ENCODE measurements at regions not wholly inside any gene's neighbourhood (a gene's known extent, or its start where the extent isn't known, plus 50 kb on each side); places are given as distances from the start of the nearest gene placed in this dataset.

DNA sequence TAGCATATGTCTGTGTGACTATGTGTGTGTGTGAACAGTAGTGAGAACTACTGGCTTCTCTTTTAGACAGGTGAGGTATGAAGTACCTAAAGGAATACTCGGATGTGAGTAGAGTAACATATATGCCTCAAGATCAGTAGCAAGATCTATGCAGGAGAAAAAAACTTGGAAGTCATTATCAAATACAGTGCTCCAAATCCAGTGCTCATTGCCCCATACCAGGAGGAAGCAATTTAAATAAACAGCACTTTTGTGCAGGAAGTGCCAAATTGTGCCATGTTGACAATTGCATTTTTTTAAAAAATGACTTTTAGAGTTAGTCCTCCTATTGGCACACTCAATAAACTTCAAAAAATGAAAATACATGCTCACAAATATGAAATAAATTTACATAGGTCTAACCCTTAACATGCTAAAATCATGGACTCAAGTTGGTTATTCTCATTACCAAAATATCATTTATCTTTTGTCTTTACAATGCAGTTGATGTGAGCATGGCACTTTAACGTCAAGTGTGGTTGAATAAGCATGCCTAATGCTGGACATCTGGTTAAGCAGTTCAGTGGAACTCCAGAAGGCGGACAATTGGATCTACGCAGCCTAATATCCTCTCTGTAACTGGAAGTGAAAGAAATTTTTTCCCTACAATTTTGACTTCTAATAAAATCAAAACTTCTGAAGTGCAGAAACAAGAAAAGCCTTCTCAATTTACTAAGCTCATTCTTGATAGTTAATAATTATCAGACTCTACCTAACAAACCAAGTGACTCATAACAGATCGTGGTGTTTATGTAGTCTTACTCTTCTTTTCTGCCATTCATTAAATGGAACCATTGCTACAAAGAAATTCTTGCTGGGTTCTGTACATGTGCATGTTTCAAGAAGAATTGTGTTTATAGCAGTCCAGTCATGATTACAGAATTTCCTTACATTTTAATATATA lies 195.2 kb downstream of the MDFIC start:
- DNase-seq = peak; percentile 87

DNA sequence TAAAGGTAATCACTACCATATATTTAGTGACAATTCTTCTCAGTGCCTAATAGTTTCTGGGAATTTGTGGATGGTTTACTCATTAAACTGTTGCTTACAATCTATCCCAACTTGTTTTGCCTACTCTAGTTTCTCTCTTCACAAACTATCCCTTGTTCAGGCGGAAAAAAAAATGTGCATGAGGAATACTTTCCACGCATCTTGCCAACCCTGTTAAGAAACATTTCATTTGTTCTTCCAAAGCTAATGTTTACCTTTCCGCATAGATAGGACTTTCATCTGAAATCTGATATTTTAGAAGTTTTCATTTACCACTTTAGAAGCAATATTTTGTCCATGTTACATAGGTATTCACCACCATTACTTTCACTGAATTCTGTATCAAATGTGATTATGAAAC lies 191.9 kb downstream of the MDFIC start:
- DNase-seq = no peak

DNA sequence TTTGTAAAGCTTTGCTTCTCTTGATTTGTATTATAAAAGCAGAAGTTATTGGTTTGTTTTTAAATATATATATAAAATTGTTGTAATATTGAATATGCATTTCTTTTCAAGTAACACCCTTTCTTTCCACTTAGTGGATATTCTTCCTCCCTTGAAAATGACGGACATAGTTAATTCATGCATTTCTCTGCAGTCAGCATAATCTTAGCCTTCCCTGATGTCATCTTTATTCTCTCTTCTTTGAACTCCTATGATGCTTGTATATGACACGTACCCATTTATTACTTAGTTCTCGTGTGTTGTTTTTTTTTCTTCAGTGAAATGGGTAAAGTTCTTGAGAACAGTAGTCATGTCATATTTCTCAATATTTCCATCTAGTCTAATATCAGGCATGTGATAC lies 191.2 kb downstream of the MDFIC start:
- DNase-seq = no peak

DNA sequence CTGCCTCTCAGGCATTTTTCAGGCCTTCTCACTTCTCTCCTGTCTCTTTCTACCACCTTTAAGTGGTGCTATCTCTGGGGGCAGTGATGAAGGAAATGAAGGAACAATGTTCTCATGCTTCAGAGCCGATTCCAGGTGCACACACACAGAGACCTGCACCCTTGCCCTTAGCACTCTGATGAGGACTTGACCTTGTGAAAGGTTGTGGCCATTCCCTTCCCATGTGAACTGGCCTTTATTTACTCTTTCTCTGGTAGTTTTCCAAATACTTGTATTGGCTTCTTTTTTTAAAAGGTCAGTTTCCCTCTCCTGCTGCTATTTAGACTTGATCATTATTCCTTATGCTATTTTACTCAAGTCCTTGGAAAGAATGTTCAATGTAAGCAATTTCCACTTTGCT lies 188.6 kb downstream of the MDFIC start:
- no peak for DNase-seq

DNA sequence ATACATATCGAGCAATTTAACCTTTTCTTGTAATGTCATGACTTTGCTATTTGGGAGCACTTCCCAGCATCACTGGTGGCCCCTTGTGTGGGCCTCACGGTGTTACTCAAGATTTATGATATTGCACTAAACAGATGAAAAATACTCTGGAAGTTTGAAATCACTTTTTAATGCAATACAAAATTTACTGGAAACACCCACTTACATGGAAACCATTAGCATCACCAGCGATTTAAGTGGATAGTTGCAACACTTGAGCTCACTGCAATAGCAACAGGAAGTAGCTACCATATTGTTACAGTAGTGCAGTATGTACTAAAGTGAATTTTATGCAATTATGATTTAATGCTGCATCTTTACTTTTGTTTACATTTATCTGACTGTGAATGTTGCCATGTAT lies 184.4 kb downstream of the MDFIC start:
- DNase-seq = no peak

DNA sequence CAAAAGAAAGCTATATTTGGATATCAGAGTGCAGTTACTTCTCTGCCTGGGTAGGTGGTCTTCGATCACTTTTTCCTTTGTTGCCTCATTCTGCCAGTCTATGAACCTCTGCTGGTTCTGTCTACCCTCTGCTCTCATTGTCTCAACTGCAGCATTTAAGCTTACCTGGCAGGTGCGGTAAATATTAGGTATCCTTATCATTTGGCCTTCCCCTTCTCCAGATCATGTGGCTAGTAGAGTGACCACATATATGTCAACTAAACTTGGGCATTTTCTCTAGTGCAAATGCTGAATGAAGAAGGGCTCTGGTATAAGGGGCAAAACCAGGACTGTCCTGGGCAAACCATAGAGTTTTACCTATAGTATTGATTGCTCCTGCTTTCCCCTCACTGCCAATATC lies 180.8 kb downstream of the MDFIC start:
- DNase-seq = no peak

DNA sequence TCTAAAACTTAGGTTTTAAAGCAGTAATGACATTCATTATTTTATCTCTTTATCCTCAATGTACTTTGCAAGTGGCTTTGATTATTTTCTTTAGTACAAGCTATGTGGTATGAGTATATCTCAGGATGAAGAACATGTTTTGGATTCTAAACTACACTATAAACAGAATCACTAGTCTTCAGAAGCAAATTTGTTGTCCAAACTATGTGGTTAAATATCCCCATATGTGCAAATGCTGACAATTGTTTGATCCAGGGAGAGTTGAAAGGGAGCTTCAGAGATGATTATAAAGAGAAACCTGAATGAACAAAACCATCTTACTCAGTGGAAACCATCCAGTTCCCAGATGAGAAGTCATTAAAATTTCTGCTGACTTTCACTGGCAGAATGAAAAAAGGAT lies 179.3 kb downstream of the MDFIC start:
- no peak for DNase-seq

DNA sequence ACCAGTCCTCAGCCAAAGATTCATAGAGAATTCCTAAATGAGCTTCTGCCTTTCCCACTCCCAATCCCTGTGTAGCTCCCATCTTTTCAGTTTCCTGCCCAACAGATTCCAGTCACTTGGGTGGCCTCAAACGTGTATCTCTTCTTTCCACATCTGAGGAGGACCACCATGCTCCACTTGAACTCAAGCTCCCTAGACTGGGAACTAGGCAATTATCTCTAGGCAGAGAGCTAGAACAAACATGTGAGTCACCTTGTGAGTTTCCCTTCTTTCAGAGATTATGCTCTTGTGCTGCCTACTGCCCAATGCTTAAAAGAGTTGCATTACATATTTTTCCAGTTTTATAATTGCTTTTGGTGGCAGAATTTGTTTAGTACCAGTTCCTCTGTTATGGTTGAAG lies 178.0 kb downstream of the MDFIC start:
- peak; percentile 91 for DNase-seq

DNA sequence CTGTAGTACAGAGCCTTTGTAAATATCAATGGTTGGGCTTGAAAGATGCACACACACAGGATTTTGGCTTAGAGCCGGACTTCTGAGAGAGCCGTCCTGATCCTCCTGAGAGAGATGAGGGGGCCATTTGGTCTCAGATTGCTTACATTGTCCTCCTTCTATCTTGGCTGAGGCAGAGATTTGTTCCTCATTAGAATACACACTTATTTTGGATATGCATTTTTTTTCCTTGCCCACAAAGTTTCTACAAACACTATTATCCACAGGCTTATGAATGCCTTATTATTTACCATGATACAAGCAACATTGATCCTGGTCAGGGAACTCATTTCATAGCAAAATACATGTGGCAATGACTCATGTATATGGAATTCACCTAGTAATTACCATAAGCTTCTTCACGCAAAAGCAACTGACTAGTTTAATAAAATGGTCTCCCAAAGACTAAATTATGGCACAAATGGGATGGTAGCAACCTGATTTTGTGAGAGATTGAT lies 175.3 kb downstream of the MDFIC start:
- peak; percentile 51 for DNase-seq

DNA sequence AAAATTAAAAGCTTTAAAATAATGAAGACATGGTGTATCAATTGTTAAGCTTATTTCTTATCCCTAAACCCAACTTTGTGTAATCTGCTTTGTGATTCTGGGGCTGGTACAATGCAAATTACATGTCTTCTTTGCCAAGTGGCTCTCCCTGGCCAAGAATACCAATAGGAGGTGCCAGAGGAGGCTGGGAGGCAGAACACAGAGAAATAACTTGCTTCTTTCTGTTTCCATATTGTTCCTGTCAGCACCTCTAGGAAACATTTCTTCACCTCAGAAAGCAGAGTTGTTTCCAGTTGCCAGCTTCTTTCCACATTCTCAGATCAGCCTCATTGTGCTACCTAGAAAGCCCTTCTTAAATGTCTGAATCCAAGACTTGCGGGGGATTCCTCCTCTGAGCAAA lies 174.4 kb downstream of the MDFIC start:
- DNase-seq = no peak

DNA sequence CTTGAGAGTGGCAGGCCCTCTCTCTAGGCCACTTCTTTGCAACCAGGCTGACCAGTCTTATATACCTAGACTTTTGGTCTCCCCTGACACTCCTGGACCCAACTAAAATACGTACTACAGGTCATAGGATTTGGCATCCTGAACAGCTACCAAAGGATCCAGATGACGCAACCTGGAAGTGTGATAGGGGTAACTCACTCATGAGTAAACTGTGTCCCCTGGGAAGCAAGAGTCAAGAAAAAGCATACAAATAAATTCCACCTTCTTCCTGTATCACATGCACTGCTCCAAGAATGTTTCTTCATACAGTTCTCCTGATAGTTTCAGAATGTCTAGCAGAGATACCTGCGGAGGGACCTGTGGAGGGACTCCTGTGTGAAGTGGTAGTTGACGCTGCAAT lies 172.3 kb downstream of the MDFIC start:
- no peak for DNase-seq

DNA sequence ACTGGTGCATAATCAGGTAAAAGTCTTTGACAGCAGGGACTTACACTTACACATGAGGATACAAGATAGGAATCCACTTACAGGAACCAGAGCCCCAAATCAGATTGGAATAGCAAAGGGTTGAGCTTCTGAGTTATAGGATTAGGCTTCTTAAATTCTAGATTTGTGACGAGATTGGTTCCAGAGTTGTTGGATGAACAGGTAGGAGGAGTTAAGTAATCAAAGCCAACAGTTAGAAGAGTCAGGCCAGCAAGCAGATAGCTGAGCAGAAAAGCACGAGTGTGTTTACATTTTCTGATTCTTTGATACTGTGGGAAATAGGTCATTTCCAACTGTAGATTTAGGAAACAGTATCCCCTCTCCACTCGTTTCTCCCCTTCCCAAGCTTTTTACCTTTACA lies 167.0 kb downstream of the MDFIC start:
- no peak for DNase-seq

DNA sequence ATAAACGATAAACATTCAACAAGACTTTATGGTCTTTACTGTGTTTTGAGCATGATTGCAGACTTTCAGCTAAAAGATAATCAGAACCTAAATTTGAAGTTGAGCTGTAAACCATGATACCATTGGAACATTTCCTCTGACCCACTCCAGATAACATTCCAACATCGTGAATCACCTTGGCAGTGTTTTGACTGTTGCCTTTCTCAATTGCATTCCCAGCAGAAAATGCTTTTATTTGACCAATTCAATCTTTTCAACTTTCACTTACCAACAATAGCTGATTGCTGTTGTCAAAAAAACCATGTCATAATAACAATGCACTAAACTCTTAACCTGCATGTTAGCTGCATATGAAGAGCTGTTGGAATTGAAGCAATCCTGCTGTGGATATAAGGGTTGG lies 165.5 kb downstream of the MDFIC start:
- peak; percentile 35 for DNase-seq

DNA sequence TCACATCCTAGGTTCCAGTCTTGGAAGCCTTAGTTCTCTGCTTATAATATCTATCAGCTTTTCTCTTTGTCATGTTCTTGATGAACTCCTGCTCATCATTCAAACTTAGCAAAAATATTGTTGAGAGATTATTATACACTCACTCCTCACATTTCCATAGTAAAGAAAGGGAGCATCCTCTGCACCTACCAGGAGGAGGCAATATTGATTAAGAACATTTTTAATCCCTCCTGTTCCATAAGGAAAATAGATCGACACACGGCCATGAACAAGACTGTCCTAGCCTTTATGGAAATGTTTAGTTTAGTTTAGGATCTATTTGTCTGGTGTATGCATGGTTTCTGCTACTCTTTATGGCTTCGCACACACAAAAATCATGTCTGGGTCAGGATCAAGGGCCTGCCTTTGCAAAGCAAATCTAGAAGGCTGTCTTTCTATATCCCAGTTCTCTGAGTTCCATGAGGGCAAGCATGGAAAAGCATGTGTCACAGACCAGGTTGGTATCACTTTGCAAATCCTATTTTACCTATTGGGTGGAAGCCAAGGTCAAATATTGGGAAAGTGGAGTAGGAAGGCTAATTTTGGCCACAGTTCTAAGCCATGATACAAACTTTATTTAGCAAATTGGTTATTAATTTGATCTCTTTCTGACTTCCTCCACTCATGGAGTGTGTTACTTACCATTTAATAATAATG lies 164.4 kb downstream of the MDFIC start:
- DNase-seq = peak; percentile 32

DNA sequence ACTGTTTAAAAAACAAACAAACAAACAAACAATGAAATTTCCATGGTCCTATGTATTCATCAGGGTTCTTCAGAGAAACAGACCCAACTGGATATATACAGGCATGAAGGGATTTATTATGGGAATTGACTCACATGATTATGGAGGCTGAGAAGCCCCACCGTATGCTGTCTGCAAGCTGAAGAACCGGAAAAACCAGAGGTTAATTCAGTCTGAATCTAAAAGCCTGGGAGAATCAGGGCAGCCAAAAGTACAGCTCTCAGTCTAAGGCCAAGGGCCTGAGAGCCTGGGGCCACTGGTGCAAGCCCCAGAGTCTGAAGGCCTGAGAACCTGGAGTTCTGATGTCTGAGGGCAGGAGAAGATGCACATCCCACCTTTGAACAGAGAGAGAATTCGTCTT lies 163.5 kb downstream of the MDFIC start:
- peak; percentile 79 for DNase-seq

DNA sequence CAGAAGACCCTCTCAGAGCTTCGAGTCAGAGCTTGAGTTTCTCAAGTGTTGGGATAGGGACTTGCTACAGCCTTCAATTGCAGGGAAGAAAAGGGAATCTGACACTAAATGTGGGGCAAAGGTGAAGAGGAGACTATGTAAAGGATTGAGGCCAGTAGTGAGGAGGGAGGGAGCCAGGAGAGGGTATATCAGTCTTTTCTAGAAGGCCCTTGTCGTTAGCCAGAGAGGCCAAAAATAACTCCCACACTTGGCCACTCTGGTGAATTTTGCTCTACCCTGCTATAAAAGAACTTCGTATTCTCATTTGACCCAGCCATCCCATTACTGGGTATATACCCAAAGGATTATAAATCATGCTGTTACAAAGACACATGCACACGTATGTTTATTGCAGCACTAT lies 162.0 kb downstream of the MDFIC start:
- no peak for DNase-seq

DNA sequence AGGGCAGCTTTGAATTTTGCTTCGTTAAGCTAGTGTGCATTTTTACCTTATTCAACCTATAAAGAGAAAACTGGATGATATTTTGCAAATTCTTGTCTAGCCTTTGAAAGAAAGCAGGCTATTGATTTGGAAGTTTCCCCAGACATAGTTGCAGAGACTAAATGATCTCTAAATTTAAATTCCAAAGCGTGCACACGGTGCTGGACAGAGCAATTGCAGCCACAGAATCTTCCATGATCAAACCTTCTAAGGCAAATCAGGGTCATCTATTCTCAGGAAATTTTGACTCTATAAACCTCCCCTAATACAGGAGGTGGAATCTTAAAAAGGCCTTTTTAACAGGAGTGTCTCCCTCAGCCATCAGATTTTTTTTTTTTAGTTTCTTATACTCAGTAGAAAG lies 159.9 kb downstream of the MDFIC start:
- no peak for DNase-seq

DNA sequence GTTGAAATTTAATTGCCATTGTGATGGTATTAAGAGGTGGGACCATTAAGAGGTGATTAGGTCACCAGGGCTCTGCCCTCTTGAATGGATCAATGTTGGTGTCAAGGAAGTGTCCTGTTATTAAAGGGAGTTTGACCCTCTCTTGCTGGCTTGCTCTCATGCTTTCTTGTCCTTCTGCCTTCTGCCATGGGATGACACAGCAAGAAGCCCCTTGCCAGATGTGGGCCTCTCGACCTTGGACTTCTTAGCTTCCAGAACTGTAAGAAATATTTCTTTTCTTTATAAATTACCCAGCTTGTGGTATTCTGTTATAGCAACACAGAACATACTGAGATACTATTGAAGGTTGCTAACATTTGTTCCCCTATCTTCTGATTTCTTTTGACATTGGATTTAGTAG lies 157.0 kb downstream of the MDFIC start:
- DNase-seq = no peak

DNA sequence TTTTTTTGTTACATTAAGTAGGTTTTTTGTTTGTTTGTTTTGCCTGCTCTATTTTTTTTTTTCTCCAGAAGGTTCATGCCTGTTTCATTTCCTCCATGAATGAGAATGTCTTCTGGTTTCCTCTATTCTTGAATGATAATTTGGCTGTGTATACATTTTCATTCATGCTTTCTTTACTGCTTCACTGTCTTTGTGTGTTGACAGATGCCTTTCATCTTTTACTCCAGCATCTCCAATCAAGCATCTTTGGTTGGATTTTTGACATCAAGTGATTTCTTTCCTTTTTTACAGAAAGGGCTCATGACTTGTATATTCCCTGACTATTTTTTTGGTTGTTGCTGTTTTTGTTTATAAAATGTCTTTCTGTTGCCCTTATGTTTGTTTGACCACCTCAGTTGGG lies 156.5 kb downstream of the MDFIC start:
- DNase-seq = no peak

DNA sequence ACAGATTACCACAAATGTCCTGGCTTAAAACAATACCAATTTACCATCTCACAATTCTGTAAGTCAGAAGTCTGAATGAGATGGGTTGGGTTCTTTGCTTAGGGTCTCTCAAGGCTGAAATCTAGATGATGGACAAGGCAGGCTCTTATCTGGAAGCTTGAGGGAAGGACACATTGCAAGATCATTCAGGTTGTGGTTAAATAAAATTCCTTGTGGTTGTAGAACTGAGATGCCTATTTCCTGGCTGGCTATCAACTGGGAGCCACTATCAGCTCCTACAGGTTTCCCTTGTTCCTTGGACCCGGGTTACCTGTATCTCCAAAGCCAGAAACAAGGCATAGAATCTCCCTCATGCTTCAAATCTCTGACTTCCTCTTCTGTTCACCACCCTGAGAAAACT lies 148.4 kb downstream of the MDFIC start:
- no peak for DNase-seq
